ENCODE measurements at regions not wholly inside any gene's neighbourhood (a gene's known extent, or its start where the extent isn't known, plus 50 kb on each side); places are given as distances from the start of the nearest gene placed in this dataset.

- ChIA-PET CTCF (ENCODE audit: unreplicated experiment) (no interaction called here), POLR2A (interaction anchor here (0.7 kb wide), 1 partner anchor 1606 kb away, joined by 3 read pairs; no protein-coding TSS in a partner anchor)
- Histone ChIP-seq H2AFZ (ENCODE audit: low read length) (no peak overlapping the region), H3K4me2 (ENCODE audit: low read length) (no peak overlapping the region), H3K4me3 (ENCODE audit: low read depth, low read length, poor library complexity, severe bottlenecking) (no peak overlapping the region), H3K4me1 (ENCODE audit: insufficient read depth, low read length, poor library complexity, severe bottlenecking) (no peaks in the 10 kb centered on the region), H4K20me1 (ENCODE audit: insufficient read depth, low read length) (no peaks in the 10 kb centered on the region), H3K36me3 (ENCODE audit: insufficient read depth, low read length) (no peaks in the 10 kb centered on the region), H3K27ac (ENCODE audit: low read depth, low read length, poor library complexity, severe bottlenecking) (no peak overlapping the region), H3K79me2 (ENCODE audit: insufficient read depth, low read depth, low read length) (no peaks in the 10 kb centered on the region), H3K9me2 (ENCODE audit: insufficient read depth, low read length) (no peaks in the 10 kb centered on the region), H3K9me3 (ENCODE audit: low read length) (no peaks in the 10 kb centered on the region)
- no peak for DNase-seq (ENCODE audit: low spot score)
- no TSS peak for BruUV-seq (replicated peaks)
- intact Hi-C loops (cut with micrococcal nuclease; ENCODE audit: unreplicated experiment) = no loop called here
- TF ChIP-seq CTCF (conservative IDR thresholded peaks at IDR 0.05; ENCODE audit: low read length) (no peak), EZH2phosphoT487 (IDR thresholded peaks at IDR 0.05; ENCODE audit: borderline replicate concordance, low read depth, low read length) (no peak)
Observed at GRCh38 chr1:195466639-195467038, 1141.6 kb downstream of the KCNT2 start.

GRCh38 chr1:195462646-195463045 is 1145.6 kb downstream of the KCNT2 start:
- Histone ChIP-seq H3K4me3 (ENCODE audit: low read depth, low read length, poor library complexity, severe bottlenecking) (no peak overlapping the region), H3K79me2 (ENCODE audit: insufficient read depth, low read depth, low read length) (no peaks in the 10 kb centered on the region), H2AFZ (ENCODE audit: low read length) (no peak overlapping the region), H3K27ac (ENCODE audit: low read depth, low read length, poor library complexity, severe bottlenecking) (no peak overlapping the region), H3K4me1 (ENCODE audit: insufficient read depth, low read length, poor library complexity, severe bottlenecking) (no peaks in the 10 kb centered on the region), H4K20me1 (ENCODE audit: insufficient read depth, low read length) (no peaks in the 10 kb centered on the region), H3K4me2 (ENCODE audit: low read length) (no peak overlapping the region), H3K36me3 (ENCODE audit: insufficient read depth, low read length) (no peaks in the 10 kb centered on the region), H3K9me2 (ENCODE audit: insufficient read depth, low read length) (no peaks in the 10 kb centered on the region), H3K9me3 (ENCODE audit: low read length) (no peaks in the 10 kb centered on the region)
- CTCF ChIA-PET (ENCODE audit: unreplicated experiment) = no interaction called here
- intact Hi-C loops (cut with micrococcal nuclease; ENCODE audit: unreplicated experiment) = no loop called here
- DNase-seq (ENCODE audit: low spot score) = no peak
- no peak for TF ChIP-seq CTCF (conservative IDR thresholded peaks at IDR 0.05; ENCODE audit: low read length)
- TF ChIP-seq EZH2phosphoT487 (IDR thresholded peaks at IDR 0.05; ENCODE audit: borderline replicate concordance, low read depth, low read length) = no peak
- POLR2A ChIA-PET = interaction anchor here (0.5 kb wide), 1 partner anchor 366 kb away, joined by 3 read pairs; no protein-coding TSS in a partner anchor
- BruUV-seq (replicated peaks) = no TSS peak

GRCh38 chr1:195462152-195462551 is 1146.1 kb downstream of the KCNT2 start:
- H3K9me3 ChIP-seq (ENCODE audit: low read length) = no peaks in the 10 kb centered on the region
- no peaks in the 10 kb centered on the region for H3K36me3 ChIP-seq (ENCODE audit: insufficient read depth, low read length)
- CTCF ChIA-PET (ENCODE audit: unreplicated experiment) = no interaction called here
- DNase-seq (ENCODE audit: low spot score) = no peak
- intact Hi-C loops (cut with micrococcal nuclease; ENCODE audit: unreplicated experiment) = no loop called here
- H3K9me2 ChIP-seq (ENCODE audit: insufficient read depth, low read length) = no peaks in the 10 kb centered on the region
- H3K4me3 ChIP-seq (ENCODE audit: low read depth, low read length, poor library complexity, severe bottlenecking) = no peak overlapping the region
- H3K79me2 ChIP-seq (ENCODE audit: insufficient read depth, low read depth, low read length) = no peaks in the 10 kb centered on the region
- no peak overlapping the region for H2AFZ ChIP-seq (ENCODE audit: low read length)
- POLR2A ChIA-PET = interaction anchor here (0.5 kb wide), 1 partner anchor 366 kb away, joined by 3 read pairs; no protein-coding TSS in a partner anchor
- no peak overlapping the region for H3K27ac ChIP-seq (ENCODE audit: low read depth, low read length, poor library complexity, severe bottlenecking)
- H3K4me2 ChIP-seq (ENCODE audit: low read length) = no peak overlapping the region
- no peaks in the 10 kb centered on the region for H3K4me1 ChIP-seq (ENCODE audit: insufficient read depth, low read length, poor library complexity, severe bottlenecking)
- TF ChIP-seq CTCF (conservative IDR thresholded peaks at IDR 0.05; ENCODE audit: low read length) (no peak), EZH2phosphoT487 (IDR thresholded peaks at IDR 0.05; ENCODE audit: borderline replicate concordance, low read depth, low read length) (no peak)
- H4K20me1 ChIP-seq (ENCODE audit: insufficient read depth, low read length) = no peaks in the 10 kb centered on the region
- BruUV-seq (replicated peaks) = no TSS peak
